ENCODE measurements at regions not wholly inside any gene's neighbourhood (a gene's known extent, or its start where the extent isn't known, plus 50 kb on each side); places are given as distances from the start of the nearest gene placed in this dataset.

- TF ChIP-seq CTCF (IDR thresholded peaks at IDR 0.05; ENCODE audit: insufficient read depth, low read depth, low read length) (no peak), EZH2 (IDR thresholded peaks at IDR 0.05; ENCODE audit: insufficient read depth, low read length) (no peak)
Measured at GRCh38 chr6:90413867-90414266, 117.2 kb upstream of the BACH2 start.
